GM23338 (cell line): ENCODE measurements at regions not wholly inside any gene's neighbourhood (a gene's known extent, or its start where the extent isn't known, plus 50 kb on each side); places are given as distances from the start of the nearest gene placed in this dataset.

ENCODE experiments used
- ATAC-seq: fragments of 200-7000 bp; cut with Tn5 transposase; 3 replicates; pipeline ENCODE4 v1.9.1; 2020
- DNase-seq: peaks from one replicate; pipeline ENCODE4 v3.0.0-alpha.2; 2015; ENCODE audit warnings: low spot score
- H2AFZ ChIP-seq: fragments of 200-600 bp; sonication (generic); 2 replicates; pipeline ENCODE4 v1.8.0; 2016; ENCODE audit warnings: antibody characterized with exemption, mild to moderate bottlenecking, moderate library complexity
- H3F3A ChIP-seq: fragments of 200-600 bp; sonication (generic); replicated peaks from 2 replicates; pipeline ENCODE4 v1.8.0; 2017; ENCODE audit warnings: antibody characterized with exemption, mixed run types, low read depth
- H3K27ac ChIP-seq: fragments of 200-600 bp; sonication (generic); 2 replicates; pipeline ENCODE4 v1.6.1; 2016; ENCODE audit warnings: low read depth
- H3K27me3 ChIP-seq: fragments of 200-600 bp; sonication (generic); 2 replicates; pipeline ENCODE4 v1.8.0; 2016; ENCODE audit warnings: mild to moderate bottlenecking, mixed run types, moderate library complexity; ENCODE audit not compliant: insufficient read depth
- H3K36me3 ChIP-seq: fragments of 200-600 bp; sonication (generic); 2 replicates; pipeline ENCODE4 v1.8.0; 2016; ENCODE audit warnings: mild to moderate bottlenecking; ENCODE audit not compliant: insufficient read depth
- H3K4me1 ChIP-seq: fragments of 200-600 bp; sonication (generic); 2 replicates; pipeline ENCODE4 v1.8.0; 2016; ENCODE audit warnings: mild to moderate bottlenecking, moderate library complexity; ENCODE audit not compliant: insufficient read depth
- H3K4me2 ChIP-seq: fragments of 200-600 bp; sonication (generic); 2 replicates; pipeline ENCODE4 v1.7.1; 2017; ENCODE audit warnings: mixed run types
- H3K4me3 ChIP-seq: fragments of 200-600 bp; sonication (generic); 2 replicates; pipeline ENCODE4 v1.6.1; 2016; ENCODE audit warnings: mixed run types
- H3K79me2 ChIP-seq: fragments of 200-600 bp; sonication (generic); replicated peaks from 2 replicates; pipeline ENCODE4 v1.8.0; 2017; ENCODE audit warnings: mild to moderate bottlenecking; ENCODE audit not compliant: insufficient read depth
- H3K9me2 ChIP-seq: fragments of 200-600 bp; sonication (generic); 2 replicates; pipeline ENCODE4 v1.8.0; 2017; ENCODE audit not compliant: insufficient read depth
- H4K20me1 ChIP-seq: fragments of 200-600 bp; sonication (generic); replicated peaks from 2 replicates; pipeline ENCODE4 v1.8.0; 2017; ENCODE audit warnings: mild to moderate bottlenecking; ENCODE audit not compliant: insufficient read depth
- H3K27ac Mint-ChIP-seq: 2 replicates; pipeline ENCODE4 v1.8.0; 2020; ENCODE audit warnings: inconsistent platforms, mild to moderate bottlenecking, moderate library complexity, mixed read lengths
- H3K27me3 Mint-ChIP-seq: 3 replicates; pipeline ENCODE4 v1.8.0; 2022; ENCODE audit warnings: low read depth, mild to moderate bottlenecking, moderate library complexity, mixed read lengths, inconsistent platforms; ENCODE audit not compliant: insufficient read depth, poor library complexity
- H3K36me3 Mint-ChIP-seq: 3 replicates; pipeline ENCODE4 v1.8.0; 2021; ENCODE audit warnings: low read depth, mild to moderate bottlenecking, inconsistent platforms, moderate library complexity, mixed read lengths
- H3K4me1 Mint-ChIP-seq: 3 replicates; pipeline ENCODE4 v1.8.0; 2020; ENCODE audit warnings: mild to moderate bottlenecking, inconsistent platforms, mixed read lengths
- H3K4me3 Mint-ChIP-seq: 3 replicates; pipeline ENCODE4 v1.8.0; 2021; ENCODE audit warnings: moderate library complexity, mild to moderate bottlenecking, inconsistent platforms, mixed read lengths
- H3K9me3 Mint-ChIP-seq: 3 replicates; pipeline ENCODE4 v1.8.0; 2020; ENCODE audit warnings: moderate library complexity, mild to moderate bottlenecking, inconsistent platforms, mixed read lengths
- CREB1 ChIP-seq: fragments of 250-450 bp; sonication (Bioruptor Pico); IDR thresholded peaks from 2 replicates; pipeline ENCODE4 v1.5.0; 2020; ENCODE audit warnings: low read depth, mild to moderate bottlenecking, moderate library complexity
- CTCF ChIP-seq, 2 experiments: fragments of 200-600 bp in 1 of 2; sonication (generic) in 1 of 2; conservative IDR thresholded peaks; 2 replicates each; pipeline versions ENCODE4 v1.5.1 to v1.6.1; 2016 to 2017; ENCODE audit warnings: antibody characterized with exemption in 2 of 2, low read depth in 2 of 2, mild to moderate bottlenecking in 2 of 2, moderate library complexity in 1 of 2
- EZH2 ChIP-seq: fragments of 200-600 bp; sonication (generic); IDR thresholded peaks from one replicate; pipeline ENCODE4 v1.8.0; 2017; ENCODE audit warnings: antibody characterized with exemption, mild to moderate bottlenecking, low read depth; ENCODE audit not compliant: unreplicated experiment
- EZH2phosphoT487 ChIP-seq: fragments of 200-600 bp; sonication (generic); IDR thresholded peaks from one replicate; pipeline ENCODE4 v1.8.1; 2018; ENCODE audit warnings: antibody characterized with exemption; ENCODE audit not compliant: unreplicated experiment
- JUNB ChIP-seq: IDR thresholded peaks from one replicate; pipeline ENCODE4 v1.6.1; 2016; ENCODE audit warnings: antibody characterized with exemption; ENCODE audit not compliant: unreplicated experiment
- NANOG ChIP-seq: IDR thresholded peaks from 2 replicates; pipeline ENCODE4 v1.6.1; 2016; ENCODE audit warnings: antibody characterized with exemption, borderline replicate concordance
- ZNF114 ChIP-seq: fragments of 250-450 bp; sonication (Bioruptor Pico); IDR thresholded peaks from 2 replicates; pipeline ENCODE4 v1.5.0; 2020; ENCODE audit warnings: mild to moderate bottlenecking, moderate library complexity
- ZNF331 ChIP-seq: fragments of 250-450 bp; sonication (Bioruptor Pico); IDR thresholded peaks from 2 replicates; pipeline ENCODE4 v1.5.0; 2020; ENCODE audit warnings: low read depth, mild to moderate bottlenecking, moderate library complexity
- TF ChIP-seq, protein P1 (sequence below): fragments of 250-450 bp; sonication (Bioruptor Pico); IDR thresholded peaks from 2 replicates; pipeline ENCODE4 v1.5.0; 2020; ENCODE audit warnings: mild to moderate bottlenecking, moderate library complexity

- H3F3A ChIP-seq: no peaks in the 10 kb centered on the region
- H4K20me1 ChIP-seq: no peaks in the 10 kb centered on the region
- H3K4me3 ChIP-seq: no peak overlapping the region
- H3K27me3 ChIP-seq: no peaks in the 10 kb centered on the region
- Mint-ChIP-seq H3K27me3 (no peaks in the 10 kb centered on the region), H3K36me3 (no peaks in the 10 kb centered on the region), H3K9me3 (no peaks in the 10 kb centered on the region), H3K4me1 (peaks cover 8% of the 10 kb centered on the region), H3K4me3 (no peak overlapping the region), H3K27ac (no peak overlapping the region)
- H3K79me2 ChIP-seq: no peaks in the 10 kb centered on the region
- TF ChIP-seq NANOG (no peak), EZH2phosphoT487 (no peak), ZNF331 (CRISPR knock-in tag) (no peak), JUNB (no peak), ZNF114 (CRISPR knock-in tag) (no peak), CREB1 (CRISPR knock-in tag) (no peak), EZH2 (no peak), CTCF (conservative IDR thresholded peaks at IDR 0.05; ENCODE audit: low read depth in 2 of 2) (no peak)
- TF ChIP-seq, protein P1, sequence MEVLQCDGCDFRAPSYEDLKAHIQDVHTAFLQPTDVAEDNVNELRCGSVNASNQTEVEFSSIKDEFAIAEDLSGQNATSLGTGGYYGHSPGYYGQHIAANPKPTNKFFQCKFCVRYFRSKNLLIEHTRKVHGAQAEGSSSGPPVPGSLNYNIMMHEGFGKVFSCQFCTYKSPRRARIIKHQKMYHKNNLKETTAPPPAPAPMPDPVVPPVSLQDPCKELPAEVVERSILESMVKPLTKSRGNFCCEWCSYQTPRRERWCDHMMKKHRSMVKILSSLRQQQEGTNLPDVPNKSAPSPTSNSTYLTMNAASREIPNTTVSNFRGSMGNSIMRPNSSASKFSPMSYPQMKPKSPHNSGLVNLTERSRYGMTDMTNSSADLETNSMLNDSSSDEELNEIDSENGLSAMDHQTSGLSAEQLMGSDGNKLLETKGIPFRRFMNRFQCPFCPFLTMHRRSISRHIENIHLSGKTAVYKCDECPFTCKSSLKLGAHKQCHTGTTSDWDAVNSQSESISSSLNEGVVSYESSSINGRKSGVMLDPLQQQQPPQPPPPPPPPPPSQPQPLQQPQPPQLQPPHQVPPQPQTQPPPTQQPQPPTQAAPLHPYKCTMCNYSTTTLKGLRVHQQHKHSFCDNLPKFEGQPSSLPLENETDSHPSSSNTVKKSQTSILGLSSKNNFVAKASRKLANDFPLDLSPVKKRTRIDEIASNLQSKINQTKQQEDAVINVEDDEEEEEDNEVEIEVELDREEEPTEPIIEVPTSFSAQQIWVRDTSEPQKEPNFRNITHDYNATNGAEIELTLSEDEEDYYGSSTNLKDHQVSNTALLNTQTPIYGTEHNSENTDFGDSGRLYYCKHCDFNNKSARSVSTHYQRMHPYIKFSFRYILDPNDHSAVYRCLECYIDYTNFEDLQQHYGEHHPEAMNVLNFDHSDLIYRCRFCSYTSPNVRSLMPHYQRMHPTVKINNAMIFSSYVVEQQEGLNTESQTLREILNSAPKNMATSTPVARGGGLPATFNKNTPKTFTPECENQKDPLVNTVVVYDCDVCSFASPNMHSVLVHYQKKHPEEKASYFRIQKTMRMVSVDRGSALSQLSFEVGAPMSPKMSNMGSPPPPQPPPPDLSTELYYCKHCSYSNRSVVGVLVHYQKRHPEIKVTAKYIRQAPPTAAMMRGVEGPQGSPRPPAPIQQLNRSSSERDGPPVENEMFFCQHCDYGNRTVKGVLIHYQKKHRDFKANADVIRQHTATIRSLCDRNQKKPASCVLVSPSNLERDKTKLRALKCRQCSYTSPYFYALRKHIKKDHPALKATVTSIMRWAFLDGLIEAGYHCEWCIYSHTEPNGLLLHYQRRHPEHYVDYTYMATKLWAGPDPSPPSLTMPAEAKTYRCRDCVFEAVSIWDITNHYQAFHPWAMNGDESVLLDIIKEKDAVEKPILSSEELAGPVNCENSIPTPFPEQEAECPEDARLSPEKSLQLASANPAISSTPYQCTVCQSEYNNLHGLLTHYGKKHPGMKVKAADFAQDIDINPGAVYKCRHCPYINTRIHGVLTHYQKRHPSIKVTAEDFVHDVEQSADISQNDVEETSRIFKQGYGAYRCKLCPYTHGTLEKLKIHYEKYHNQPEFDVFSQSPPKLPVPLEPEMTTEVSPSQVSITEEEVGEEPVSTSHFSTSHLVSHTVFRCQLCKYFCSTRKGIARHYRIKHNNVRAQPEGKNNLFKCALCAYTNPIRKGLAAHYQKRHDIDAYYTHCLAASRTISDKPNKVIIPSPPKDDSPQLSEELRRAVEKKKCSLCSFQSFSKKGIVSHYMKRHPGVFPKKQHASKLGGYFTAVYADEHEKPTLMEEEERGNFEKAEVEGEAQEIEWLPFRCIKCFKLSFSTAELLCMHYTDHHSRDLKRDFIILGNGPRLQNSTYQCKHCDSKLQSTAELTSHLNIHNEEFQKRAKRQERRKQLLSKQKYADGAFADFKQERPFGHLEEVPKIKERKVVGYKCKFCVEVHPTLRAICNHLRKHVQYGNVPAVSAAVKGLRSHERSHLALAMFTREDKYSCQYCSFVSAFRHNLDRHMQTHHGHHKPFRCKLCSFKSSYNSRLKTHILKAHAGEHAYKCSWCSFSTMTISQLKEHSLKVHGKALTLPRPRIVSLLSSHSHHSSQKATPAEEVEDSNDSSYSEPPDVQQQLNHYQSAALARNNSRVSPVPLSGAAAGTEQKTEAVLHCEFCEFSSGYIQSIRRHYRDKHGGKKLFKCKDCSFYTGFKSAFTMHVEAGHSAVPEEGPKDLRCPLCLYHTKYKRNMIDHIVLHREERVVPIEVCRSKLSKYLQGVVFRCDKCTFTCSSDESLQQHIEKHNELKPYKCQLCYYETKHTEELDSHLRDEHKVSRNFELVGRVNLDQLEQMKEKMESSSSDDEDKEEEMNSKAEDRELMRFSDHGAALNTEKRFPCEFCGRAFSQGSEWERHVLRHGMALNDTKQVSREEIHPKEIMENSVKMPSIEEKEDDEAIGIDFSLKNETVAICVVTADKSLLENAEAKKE (CRISPR knock-in tag): no peak
- no peak for ATAC-seq
- H3K27ac ChIP-seq: no peak overlapping the region
- no peaks in the 10 kb centered on the region for H3K4me1 ChIP-seq
- no peak for DNase-seq
- no peaks in the 10 kb centered on the region for H3K36me3 ChIP-seq
- no peaks in the 10 kb centered on the region for H3K9me2 ChIP-seq
- no peak overlapping the region for H3K4me2 ChIP-seq
- H2AFZ ChIP-seq: no peak overlapping the region
Observed at GRCh38 chr15:36495456-36495991, 83.9 kb upstream of the CDIN1 start.
